ENCODE measurements at regions not wholly inside any gene's neighbourhood (a gene's known extent, or its start where the extent isn't known, plus 50 kb on each side); places are given as distances from the start of the nearest gene placed in this dataset.
A peak's percentile ranks its signal among the peaks of the same experiment; 100 is the strongest.

DNA sequence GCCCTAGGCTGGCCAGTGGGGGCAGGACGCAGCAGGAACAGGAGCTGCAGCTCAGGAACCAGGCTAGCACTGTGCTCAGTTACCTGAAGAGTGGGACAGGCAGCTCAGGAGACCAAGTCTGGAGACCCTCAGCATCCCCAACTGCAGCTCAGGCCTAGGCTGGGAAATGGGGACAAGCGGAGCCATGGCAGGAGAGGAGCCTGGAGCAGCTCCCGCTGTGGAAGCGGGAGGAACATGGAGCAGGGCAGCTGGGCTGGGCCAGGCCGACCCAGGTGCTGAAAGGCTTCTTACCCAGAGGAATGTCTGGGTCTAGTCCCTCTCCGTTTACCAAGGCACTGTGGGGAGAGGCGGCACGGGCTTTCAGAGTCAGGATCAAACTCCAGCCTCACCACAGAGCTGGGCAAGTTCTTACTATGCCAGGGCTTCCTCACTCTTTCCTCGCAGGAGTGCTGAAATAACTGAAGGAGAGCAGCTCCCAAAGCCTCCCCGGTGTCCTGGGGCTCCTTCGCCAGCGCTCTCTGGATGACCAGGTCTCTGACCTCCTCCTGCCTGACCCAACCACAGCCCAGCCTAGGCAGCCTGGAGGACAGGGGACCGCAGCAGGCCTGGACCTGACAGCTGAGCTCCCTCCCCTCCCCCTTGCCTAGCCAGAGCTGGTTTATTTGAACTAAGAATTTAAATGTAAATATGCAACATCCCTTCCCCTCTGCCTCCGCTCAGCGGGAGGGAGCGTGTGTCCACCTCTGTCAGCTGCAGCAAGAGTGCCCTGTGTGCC lies 247.8 kb upstream of the SIX2 start:
- intact Hi-C loops (cut with DNase I): no loop called here
- DNase-seq (no peak), ATAC-seq (no peak)
- TF ChIP-seq, protein P1, sequence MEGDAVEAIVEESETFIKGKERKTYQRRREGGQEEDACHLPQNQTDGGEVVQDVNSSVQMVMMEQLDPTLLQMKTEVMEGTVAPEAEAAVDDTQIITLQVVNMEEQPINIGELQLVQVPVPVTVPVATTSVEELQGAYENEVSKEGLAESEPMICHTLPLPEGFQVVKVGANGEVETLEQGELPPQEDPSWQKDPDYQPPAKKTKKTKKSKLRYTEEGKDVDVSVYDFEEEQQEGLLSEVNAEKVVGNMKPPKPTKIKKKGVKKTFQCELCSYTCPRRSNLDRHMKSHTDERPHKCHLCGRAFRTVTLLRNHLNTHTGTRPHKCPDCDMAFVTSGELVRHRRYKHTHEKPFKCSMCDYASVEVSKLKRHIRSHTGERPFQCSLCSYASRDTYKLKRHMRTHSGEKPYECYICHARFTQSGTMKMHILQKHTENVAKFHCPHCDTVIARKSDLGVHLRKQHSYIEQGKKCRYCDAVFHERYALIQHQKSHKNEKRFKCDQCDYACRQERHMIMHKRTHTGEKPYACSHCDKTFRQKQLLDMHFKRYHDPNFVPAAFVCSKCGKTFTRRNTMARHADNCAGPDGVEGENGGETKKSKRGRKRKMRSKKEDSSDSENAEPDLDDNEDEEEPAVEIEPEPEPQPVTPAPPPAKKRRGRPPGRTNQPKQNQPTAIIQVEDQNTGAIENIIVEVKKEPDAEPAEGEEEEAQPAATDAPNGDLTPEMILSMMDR (IDR thresholded peaks at IDR 0.05): no peak
- Histone ChIP-seq H3K27me3 (no peaks in the 10 kb centered on the region), H3K27ac (no peak overlapping the region), H3K36me3 (no peaks in the 10 kb centered on the region), H3K4me1 (no peaks in the 10 kb centered on the region), H3K4me3 (no peak overlapping the region), H3K9me3 (no peaks in the 10 kb centered on the region)

DNA sequence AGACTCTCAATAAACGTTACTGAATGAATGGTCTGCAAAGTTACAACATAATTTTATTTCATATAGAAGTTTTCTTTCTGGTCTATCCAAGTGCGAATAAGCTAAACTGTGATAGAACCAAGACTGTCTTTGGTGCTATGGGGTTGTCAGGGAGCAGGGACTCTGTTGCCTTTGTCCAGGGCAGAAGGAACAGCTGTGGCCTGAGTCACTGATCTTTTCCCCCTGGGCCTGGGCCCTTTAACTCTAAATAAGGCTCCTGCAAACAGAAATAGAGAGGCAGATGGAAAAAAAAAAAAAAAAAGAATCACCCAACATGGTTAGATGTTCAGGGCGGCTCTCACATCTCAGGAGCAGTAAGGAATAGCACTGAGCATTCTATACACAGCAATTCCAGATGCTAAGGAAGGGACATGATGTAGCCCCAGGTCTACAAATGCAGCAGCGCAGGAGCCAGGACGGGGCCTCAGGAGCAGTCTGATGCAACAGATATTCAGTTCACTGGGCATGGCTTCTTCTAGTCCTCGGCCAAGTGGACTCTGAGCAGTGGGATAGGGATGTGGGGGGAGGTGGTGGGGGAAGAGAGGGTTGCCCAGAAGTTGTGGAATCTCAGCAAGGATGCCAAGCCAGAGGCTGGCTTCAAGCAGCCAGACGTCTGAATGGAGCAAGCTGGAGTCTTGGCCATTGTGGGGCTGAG lies 247.1 kb upstream of the SIX2 start:
- H3K27me3 ChIP-seq: no peaks in the 10 kb centered on the region
- H3K4me1 ChIP-seq: no peaks in the 10 kb centered on the region
- intact Hi-C loops (cut with DNase I): no loop called here
- no peaks in the 10 kb centered on the region for H3K9me3 ChIP-seq
- H3K27ac ChIP-seq: no peak overlapping the region
- no peaks in the 10 kb centered on the region for H3K36me3 ChIP-seq
- DNase-seq (no peak), ATAC-seq (no peak)
- TF ChIP-seq, protein P1 (IDR thresholded peaks at IDR 0.05): no peak
- no peak overlapping the region for H3K4me3 ChIP-seq

DNA sequence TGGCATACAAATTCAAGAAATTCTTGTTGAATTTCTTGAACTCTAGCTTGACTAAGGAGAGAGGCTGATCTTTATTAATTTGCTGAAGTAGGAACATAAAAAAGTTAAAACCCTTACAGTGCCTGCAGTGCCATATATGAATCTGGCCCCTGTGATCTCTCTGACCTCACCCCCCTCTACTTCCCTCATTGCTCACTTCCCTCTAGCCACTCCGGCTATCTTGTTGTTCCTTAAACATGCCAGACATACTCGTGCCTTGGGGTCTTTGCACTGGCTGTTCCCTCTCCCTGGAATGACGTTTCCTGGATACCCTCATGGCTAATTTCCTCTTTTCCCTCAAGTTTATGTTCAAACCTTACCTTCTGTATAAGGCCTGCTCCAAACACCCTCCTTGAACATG lies 246.3 kb upstream of the SIX2 start:
- ATAC-seq (peak; percentile 50), DNase-seq (no peak)
- Histone ChIP-seq H3K4me1 (no peaks in the 10 kb centered on the region), H3K36me3 (no peaks in the 10 kb centered on the region), H3K9me3 (no peaks in the 10 kb centered on the region), H3K27me3 (no peaks in the 10 kb centered on the region), H3K4me3 (no peak overlapping the region), H3K27ac (no peak overlapping the region)
- TF ChIP-seq, protein P1 (IDR thresholded peaks at IDR 0.05): no peak
- intact Hi-C loops (cut with DNase I): no loop called here

DNA sequence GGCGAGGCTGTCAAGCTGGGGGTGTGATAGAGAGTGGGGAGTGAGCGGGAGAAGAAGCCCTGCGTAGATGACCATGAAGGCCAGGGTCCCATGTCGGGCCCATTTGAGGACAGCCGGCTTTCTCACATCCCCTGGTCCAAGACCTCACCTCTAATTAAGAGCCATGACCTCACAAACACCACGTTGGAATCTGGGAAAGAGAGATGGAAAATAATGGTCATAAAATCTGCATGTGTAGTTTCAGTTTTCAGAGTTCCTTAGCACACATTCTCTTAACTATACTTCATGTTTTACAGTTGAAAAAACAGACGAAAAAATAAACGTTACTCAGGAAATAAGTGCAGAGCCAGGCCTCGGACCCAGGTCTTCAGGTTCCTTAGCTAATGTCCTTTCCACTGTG lies 244.8 kb upstream of the SIX2 start:
- no peak for DNase-seq
- ATAC-seq: no peak
- no peak overlapping the region for H3K27ac ChIP-seq
- no peak overlapping the region for H3K4me3 ChIP-seq
- no peaks in the 10 kb centered on the region for H3K27me3 ChIP-seq
- H3K9me3 ChIP-seq: no peaks in the 10 kb centered on the region
- intact Hi-C loops (cut with DNase I): no loop called here
- TF ChIP-seq, protein P1 (IDR thresholded peaks at IDR 0.05): no peak
- H3K4me1 ChIP-seq: no peaks in the 10 kb centered on the region
- no peaks in the 10 kb centered on the region for H3K36me3 ChIP-seq

DNA sequence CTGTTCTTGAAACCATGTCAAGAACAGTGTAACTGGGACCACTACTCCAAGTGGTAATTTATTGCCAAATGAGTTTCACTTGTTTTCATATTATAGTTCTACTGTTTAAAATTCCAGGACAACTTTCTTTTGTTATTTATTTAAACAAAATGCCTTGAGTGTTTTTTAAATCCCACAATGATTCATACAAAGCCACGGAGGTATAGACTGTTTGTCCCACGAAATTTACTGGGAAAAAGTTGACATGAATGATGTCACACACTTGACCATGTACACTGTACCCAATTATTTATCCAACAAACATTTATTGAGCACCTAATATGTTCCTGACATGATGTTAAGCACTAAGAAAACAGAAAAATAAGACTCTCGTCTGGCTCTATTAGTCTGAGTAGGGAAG lies 243.9 kb upstream of the SIX2 start:
- no peaks in the 10 kb centered on the region for H3K9me3 ChIP-seq
- H3K4me1 ChIP-seq: no peaks in the 10 kb centered on the region
- DNase-seq: no peak
- ATAC-seq: no peak
- intact Hi-C loops (cut with DNase I): no loop called here
- no peak overlapping the region for H3K4me3 ChIP-seq
- no peaks in the 10 kb centered on the region for H3K27me3 ChIP-seq
- H3K36me3 ChIP-seq: no peaks in the 10 kb centered on the region
- no peak overlapping the region for H3K27ac ChIP-seq
- TF ChIP-seq, protein P1 (IDR thresholded peaks at IDR 0.05): no peak

All from upper lobe of right lung (tissue), 1 donor.